Renal cortical epithelial cell (primary cell): ENCODE measurements at regions not wholly inside any gene's neighbourhood (a gene's known extent, or its start where the extent isn't known, plus 50 kb on each side); places are given as distances from the start of the nearest gene placed in this dataset.

Experiments
- DNase-seq: peaks from one replicate; pipeline ENCODE4 v3.0.0-alpha.2; 2011; ENCODE audit warnings: low read depth

DNA sequence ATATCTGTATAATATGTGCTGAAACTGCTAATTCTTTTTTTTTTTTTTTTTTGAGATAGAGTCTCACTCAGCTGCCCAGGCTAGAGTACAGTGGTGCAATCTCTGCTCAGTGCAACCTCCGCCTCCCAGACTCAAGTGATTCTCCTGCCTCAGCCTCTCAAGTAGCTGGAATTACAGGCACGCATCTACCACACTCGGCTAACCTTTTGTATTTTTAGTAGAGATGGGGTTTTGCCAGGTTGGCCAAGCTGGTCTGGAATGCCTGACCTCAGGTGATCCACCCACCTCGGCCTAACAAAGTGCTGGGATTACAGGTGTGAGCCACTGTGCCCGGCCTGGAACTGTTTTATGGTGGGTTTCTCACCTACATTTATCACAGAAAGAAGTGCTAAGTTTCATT is 307.8 kb upstream of the STT3B start:
- no peak for DNase-seq

GRCh38 chr3:31225923-31226322 is 306.8 kb upstream of the STT3B start:
- no peak for DNase-seq

- DNase-seq, result no peak
These were observed 306.4 kb upstream of the STT3B start for GRCh38 chr3:31226346-31226745.

- peak; percentile 52 for DNase-seq
These were observed 305.6 kb upstream of the STT3B start for GRCh38 chr3:31227131-31227562.

GRCh38 chr3:31230425-31231223 is 302.1 kb upstream of the STT3B start:
- DNase-seq, result no peak

DNA sequence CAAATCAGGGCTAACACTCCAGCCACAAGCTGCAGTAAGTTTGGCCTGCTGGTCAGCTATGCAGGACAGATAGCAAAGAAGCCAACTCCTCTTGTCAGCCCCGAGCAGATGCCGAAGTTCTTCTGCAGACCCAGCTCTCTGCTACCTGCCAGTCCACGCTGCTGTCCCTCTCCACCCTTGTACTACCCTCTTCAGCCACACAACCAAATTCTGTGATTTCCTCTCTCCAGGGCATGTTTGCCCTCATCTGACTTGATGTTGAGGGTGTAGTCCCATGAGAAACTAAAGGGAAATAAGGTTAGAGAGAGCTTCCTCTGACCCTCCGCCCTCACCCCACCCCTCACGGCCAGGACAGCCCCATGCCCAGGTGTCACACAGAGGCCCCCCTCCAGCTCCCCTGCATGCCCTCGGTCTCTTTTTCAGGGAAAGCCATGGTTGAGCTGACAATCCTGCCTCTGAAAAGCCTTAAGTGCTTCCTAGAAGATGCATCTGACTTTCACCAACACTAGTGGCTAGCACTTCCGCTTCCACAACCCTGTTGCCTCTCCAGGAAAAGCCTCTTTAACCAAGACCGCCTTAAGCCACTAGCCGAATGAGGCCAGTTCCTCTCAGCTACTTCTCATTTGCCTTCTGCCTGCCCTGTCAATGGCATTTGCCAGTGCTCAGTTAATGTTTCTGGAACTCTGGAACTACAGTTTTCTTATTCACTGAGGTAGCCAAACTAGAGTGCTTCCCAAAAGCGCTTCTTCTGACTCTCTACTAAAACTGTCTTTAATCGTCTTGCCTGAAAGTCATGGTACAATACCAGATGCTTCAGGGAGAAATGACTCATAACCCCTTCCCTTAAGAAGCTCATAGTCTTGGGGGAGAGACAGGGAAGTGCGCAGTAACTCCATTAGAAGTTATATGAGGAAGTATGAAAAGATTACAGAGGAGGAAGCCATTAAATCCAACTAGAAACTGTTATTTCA is 300.4 kb upstream of the STT3B start:
- DNase-seq, result no peak

- no peak for DNase-seq
These were observed 298.6 kb upstream of the STT3B start for GRCh38 chr3:31234145-31234544.

DNA sequence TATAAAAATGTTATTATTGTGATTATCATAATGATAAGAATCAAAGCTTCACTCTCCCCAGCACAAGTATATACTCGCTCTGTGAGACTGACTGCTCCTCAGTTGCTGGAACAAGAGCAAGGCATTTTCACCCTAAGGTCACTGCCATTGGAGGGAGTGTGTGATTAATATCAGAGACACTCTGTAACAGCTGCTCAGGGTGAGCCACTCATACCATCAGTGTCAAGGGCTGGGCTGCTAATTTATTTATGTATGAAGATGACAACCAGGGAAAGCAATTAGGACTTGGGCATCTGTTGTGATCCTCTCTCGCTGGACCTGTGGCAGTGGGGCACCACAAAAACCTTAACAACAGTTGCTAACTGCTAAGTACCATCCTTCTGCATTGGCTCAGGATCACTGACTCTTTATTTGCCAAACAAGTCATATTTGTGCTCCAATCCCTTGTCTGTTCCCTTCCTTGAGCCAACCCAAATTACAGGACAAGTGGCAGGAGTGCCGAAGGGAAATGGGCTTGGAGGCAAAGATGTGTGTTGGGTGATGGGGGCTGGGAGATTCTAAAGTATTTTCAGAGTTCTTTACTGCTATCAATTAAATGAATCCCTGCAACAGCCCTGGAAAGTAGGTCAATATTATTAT is 297.5 kb upstream of the STT3B start:
- DNase-seq, result no peak

DNA sequence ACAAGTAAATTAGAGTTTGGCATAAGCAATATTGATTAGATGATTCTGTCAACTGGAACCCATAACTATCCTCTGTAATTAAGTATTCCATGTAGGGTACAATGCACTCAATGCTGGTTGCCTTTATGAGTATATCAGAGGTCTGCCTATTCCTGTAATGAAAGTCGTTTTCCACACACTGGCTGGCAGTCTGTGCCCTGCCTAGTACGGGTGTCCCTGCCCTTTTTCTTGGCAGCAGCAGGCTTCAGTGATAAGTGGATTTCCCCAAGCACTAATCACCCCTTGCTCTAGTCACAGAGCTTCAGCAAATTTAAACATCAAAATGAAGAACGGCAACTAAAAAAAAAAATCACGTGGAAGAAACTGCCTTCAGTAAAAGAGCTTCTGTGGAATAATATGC is 294.8 kb upstream of the STT3B start:
- DNase-seq, result no peak

- no peak for DNase-seq
These were observed 292.7 kb upstream of the STT3B start for GRCh38 chr3:31240013-31240412.

GRCh38 chr3:31240466-31240865 is 292.3 kb upstream of the STT3B start:
- peak; percentile 62 for DNase-seq

DNA sequence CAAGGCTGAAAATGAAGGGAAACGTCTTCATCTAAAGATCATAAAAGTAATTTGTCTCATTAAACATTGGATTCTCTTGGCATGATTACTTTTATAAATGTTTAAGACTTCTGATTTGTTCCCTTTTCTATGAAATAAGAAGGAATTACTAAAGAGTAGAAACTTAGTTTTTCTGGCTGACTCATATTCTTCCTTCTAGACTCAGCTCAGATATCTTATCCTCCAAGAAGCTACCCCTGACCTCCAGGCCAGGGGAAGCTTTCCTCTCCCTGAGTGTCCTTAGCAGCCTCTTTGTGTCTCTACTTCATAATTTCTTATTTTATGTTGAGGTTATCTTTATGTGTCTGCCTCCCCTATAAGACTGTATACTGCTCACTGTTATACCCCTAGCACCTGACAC is 291.9 kb upstream of the STT3B start:
- DNase-seq, result peak; percentile 10

DNA sequence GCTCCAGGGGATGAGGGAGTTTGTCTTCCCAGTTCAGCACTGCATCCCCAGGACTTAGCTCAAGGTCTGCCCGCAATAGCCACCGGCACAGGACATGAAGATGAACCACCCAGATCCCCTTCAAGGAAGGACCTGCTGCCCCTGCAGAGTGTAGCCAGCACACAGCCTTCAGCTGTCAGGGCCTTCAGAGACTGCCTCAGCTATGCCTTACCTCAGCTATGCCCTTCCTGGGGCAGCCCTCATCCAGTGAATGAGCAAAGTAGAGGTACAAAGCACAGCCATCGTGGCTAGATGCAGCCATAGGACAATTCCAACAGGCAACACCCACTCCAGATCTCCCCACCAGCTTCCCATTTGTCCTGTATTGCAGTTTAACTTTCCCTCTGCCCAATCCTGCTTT is 291.2 kb upstream of the STT3B start:
- DNase-seq, result no peak

DNA sequence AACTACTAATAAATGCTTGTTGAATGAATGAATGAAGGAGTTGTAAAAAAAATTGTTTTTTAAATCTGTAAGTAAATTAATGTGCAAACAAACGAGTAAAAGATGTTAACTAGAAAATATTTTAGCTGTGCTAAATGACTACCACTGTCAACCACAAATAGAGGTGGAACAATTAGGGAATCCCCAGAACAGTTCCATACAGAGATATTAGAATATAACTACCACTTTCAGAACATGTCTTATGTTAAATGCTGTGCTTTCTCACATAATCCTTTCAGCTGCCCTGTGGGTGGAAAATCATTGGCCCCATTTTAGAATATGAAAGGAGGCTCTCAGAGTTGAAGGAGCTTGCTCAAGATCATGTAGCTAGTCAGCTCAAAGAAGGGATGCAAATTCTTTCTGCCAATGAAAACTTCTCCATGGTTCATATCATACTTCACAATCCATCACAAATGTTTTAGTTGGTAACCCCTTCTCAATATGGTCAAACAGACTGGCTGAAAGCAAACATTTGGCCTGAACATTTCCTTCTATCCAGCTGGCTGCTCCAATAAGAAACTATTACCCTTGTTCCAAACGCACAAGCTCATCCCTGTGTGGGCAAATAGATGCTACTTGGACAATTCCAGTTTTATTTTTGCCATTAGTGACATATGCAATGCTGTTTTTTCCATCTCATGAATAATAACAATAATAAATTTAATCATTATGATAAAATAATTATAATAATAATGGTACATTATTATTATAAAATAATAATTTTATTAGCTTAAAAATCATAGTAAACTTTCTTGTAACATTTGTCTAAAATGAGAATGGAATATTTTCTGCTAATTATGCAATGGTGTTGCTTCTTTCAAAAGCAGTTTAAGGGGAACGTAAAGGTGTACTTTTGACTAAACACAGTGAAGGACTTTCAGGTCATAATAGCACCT is 290.4 kb upstream of the STT3B start:
- no peak for DNase-seq

DNA sequence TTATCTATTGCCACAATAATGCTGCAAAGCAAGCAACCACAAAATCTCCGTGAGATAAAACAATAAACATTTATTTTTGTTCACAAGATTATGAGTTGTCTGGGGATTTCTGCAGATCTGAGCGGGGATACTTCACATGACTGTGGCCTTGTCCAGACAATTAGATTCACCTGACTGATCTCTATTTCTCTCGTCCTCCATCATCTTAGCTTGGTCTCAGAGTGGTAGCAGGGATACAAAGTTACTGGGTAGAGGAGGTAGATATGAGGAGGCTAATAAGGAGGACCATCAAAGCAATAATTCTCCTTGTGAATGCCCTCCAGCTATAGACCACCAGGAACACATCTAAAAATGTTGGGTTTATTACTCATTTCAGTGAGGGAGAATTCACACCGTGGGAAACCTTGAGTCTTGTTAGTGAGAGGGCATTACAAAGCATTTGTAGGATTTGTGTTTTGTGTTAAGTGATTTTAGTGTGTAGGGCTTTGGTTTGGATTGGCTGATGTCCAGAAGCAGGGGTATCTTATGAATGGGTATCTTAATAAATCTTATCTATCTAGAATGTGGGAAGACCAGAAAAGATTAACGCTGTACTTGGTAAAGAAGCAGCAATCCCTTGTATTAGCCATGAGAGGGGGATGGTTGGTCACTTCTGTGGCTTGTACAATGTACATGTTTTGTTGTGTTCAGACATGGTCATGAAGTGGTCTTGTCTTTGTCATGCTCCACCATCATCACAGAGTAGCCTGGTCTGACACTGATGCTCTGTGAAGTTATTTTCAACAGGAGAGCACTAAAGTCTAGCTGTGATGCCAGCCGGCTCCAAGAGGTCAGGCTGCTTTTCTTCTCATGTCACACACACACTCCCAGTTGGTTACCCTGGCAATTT is 287.6 kb upstream of the STT3B start:
- DNase-seq, result no peak

DNA sequence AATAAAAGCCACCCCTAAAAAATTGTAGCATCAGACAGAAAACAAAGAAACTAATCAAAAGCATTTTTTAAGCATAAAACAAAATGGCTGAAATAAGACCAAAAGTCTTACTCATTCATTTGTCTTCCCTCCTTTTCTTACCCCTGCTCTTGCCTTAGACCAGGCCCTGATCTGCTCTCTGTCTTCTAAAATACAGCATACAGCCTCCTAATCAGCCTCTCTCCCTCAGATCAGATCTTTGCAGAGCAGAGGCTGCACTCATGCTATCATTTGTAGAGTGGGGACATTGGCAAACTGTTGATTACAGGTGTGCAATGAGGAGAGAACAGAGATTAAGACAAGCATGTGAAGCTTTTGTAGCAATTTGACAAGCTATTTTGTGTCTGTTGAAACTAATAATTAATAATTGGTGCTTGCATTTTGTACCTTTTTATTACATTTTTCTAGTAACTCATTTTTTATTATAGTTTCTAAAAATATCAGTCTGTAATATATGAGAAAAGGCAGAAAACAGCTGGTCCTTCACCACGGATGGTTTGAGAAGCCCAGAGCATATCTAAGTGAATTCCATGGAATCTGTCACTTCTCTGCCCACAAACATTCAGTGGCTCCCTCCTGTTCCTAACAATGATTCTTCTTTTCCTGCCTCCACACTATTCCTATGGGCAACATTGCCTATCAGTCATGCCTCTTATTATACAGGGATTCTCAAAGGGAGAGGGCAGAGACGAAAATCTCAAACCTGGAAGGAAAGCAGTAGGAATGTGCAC is 286.2 kb upstream of the STT3B start:
- no peak for DNase-seq

DNA sequence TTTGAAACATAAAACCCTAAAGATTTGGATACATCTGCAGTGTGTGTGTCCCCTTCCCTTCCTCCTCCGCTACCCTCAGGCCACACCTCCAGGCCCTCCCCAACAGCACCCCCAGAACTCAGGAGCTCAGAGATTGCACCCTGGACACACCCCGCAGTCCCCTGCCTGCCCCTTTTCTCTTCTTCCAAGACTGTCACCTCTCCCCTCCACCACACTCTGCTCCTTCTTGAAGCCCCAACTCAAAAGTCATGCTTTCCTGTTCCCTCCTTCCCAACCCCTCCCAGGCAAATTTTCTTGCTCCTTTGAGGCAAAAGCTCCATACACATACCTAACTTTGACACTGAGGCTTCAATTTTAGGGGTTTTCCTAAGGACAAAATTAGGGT is 285.7 kb upstream of the STT3B start:
- DNase-seq, result no peak

GRCh38 chr3:31247850-31248562 is 284.7 kb upstream of the STT3B start:
- DNase-seq, result peak; percentile 66

DNA sequence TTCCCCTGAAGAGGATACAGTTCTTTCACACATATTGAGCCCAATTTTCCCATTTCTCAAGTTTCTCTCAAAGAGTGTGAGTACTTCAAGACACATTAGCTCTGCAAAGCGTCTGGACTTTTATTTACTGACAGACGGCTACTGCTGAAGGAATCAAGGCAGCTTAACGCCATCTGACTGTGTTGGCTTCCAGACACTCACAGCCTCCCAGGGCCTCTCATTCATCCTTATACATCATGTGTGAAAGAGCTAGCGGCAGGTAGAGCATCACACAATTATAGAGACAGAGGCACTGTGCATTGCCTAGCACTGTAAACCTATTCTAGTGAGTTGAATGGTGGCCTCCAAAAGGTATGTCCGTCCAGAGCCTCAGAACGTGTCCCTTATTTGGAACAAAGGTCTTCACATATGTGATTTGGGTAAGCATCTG is 284.1 kb upstream of the STT3B start:
- DNase-seq, result no peak
